Type B pancreatic cell (in vitro differentiated cells): ENCODE measurements at regions not wholly inside any gene's neighbourhood (a gene's known extent, or its start where the extent isn't known, plus 50 kb on each side); places are given as distances from the start of the nearest gene placed in this dataset.
A peak's percentile ranks its signal among the peaks of the same experiment; 100 is the strongest.

Experiments used
- DNase-seq: peaks from one replicate; pipeline ENCODE4 v3.0.0; 2021; ENCODE audit warnings: mixed read lengths; ENCODE audit not compliant: unreplicated experiment; ENCODE audit errors: extremely low spot score
- H3K27ac Mint-ChIP-seq: 2 replicates; pipeline ENCODE4 v1.8.0; 2021; ENCODE audit warnings: mild to moderate bottlenecking, mixed read lengths
- H3K27me3 Mint-ChIP-seq: 2 replicates; pipeline ENCODE4 v1.8.0; 2021; ENCODE audit warnings: mixed read lengths
- H3K36me3 Mint-ChIP-seq: 2 replicates; pipeline ENCODE4 v1.8.0; 2021; ENCODE audit warnings: mixed read lengths
- H3K4me1 Mint-ChIP-seq: one replicate; pipeline ENCODE4 v1.8.0; 2021; ENCODE audit warnings: mixed read lengths; ENCODE audit not compliant: unreplicated experiment
- H3K4me3 Mint-ChIP-seq: 2 replicates; pipeline ENCODE4 v1.8.0; 2021; ENCODE audit warnings: mild to moderate bottlenecking, mixed read lengths
- H3K9me3 Mint-ChIP-seq: 2 replicates; pipeline ENCODE4 v1.8.0; 2021; ENCODE audit warnings: mixed read lengths
- TF ChIP-seq, protein P1 (sequence below): fragments of 200-600 bp; sonication (generic); conservative IDR thresholded peaks from 2 replicates; pipeline ENCODE4 v1.5.0; 2021; ENCODE audit warnings: antibody characterized with exemption, mild to moderate bottlenecking

DNA sequence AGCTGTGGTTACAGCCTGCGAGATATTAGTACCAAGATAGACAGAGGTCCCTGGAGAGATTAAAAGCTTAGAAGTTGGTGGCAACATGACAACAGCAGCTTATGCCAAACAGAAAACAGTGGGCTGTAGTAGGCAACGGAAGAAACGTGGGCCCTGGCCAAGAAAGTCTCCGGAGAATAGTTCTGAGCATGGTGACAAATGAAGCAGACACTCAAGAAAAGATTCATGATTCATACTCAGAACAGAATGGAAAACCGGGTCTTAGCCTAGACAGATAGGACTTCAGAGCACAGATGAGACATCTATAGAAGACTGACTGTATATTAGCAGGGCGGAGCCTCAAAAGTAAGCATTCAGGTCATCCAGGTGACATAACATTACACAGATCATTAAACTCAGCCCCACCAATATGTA is 727.4 kb downstream of the ETS1 start:
- peak overlapping the region; percentile 0 for H3K27ac Mint-ChIP-seq

DNA sequence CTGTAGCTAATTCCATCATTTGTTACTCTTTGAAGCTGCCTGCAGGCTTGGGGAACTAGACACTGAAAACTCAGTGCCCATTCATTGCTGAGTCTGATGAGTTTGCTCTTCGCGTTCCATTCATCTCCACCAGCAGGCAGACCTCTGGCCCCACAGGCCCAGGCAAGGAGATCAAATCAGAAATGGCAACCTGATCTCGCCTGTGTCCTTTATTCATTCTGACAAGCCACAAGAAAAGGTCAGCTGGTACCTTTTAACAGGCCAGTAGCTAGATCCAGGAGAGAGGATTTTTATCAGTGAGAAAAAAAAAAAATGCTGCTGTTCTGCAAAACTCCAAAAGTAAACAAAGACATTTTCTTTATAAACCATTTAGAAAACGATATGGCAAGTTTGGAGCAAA is 742.5 kb downstream of the ETS1 start:
- no peak for DNase-seq
- Mint-ChIP-seq H3K27ac (no peak overlapping the region), H3K27me3 (no peaks in the 10 kb centered on the region), H3K36me3 (no peaks in the 10 kb centered on the region), H3K9me3 (no peaks in the 10 kb centered on the region), H3K4me1 (peaks cover 3% of the 10 kb centered on the region), H3K4me3 (no peak overlapping the region)
- TF ChIP-seq, protein P1, sequence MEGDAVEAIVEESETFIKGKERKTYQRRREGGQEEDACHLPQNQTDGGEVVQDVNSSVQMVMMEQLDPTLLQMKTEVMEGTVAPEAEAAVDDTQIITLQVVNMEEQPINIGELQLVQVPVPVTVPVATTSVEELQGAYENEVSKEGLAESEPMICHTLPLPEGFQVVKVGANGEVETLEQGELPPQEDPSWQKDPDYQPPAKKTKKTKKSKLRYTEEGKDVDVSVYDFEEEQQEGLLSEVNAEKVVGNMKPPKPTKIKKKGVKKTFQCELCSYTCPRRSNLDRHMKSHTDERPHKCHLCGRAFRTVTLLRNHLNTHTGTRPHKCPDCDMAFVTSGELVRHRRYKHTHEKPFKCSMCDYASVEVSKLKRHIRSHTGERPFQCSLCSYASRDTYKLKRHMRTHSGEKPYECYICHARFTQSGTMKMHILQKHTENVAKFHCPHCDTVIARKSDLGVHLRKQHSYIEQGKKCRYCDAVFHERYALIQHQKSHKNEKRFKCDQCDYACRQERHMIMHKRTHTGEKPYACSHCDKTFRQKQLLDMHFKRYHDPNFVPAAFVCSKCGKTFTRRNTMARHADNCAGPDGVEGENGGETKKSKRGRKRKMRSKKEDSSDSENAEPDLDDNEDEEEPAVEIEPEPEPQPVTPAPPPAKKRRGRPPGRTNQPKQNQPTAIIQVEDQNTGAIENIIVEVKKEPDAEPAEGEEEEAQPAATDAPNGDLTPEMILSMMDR, result no peak

More for the DNA sequence above, 727.4 kb downstream of the ETS1 start:
- Mint-ChIP-seq H3K4me1 (peaks cover 6% of the 10 kb centered on the region), H3K4me3 (no peak overlapping the region), H3K36me3 (no peaks in the 10 kb centered on the region), H3K27me3 (no peaks in the 10 kb centered on the region), H3K9me3 (peaks cover 4% of the 10 kb centered on the region)
- TF ChIP-seq, protein P1, result no peak
- DNase-seq, result no peak

DNA sequence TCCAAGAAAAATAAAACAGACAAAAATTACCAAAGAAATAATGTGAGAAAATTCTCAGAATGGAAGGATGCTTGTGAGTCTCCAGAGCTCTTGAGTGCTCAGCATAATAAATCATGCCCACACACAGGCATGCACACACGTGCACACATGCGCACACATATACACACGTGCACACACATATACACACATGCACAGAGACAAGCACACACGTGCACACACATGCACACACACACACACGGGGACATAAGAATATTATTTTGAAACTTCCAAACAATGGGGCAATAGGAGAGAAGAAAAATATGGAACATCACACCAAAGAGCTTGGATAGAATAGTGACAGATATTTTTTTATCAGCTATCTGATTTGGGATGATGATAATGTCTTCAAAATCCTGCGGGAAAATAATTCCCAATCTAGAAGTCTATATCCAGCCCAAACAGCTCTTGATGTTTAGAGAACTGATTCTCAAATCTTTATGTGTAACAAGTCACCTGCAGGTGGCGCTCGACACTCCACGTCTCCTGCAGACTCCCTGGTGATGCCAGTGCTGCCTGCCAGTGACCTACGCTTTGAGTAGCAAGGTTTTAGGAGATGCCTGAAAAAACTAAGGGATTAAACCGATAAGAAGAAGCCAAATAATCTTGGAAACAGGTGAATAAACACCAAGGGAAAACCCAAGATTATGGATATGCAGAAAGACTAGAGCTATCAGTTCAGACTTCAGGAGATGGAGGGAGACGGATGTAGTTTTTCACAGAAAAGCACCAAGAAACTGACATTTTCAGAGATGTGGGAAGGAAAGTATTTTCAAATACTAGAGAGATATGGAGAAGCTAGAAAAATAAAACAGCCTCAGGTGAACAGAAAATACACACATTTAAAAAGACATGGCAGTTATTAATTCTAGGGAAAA is 743.6 kb downstream of the ETS1 start:
- Mint-ChIP-seq H3K4me1 (peaks cover 3% of the 10 kb centered on the region), H3K9me3 (no peaks in the 10 kb centered on the region), H3K4me3 (no peak overlapping the region), H3K27me3 (no peaks in the 10 kb centered on the region), H3K27ac (no peak overlapping the region), H3K36me3 (no peaks in the 10 kb centered on the region)
- TF ChIP-seq, protein P1, result peak; percentile 92
- peak; percentile 78 for DNase-seq

DNA sequence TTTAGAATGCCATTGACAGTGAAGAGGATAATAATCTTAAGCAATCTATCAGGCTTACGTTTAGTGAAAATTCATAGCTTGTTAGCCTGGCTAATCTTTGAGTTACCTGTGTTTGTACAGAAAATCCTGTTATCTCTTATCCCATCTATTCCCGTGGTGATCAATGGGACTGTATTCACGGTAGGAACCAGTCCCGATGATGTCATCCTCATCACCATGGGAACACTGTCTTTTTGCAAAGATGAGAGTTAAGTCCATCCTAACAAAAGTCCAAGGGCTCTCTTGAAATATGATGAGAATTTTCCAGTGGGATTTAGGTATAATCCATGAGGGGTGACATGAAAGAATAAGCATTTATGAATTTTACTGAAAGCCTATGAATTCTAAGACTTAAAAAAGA is 762.2 kb downstream of the ETS1 start:
- no peaks in the 10 kb centered on the region for H3K36me3 Mint-ChIP-seq
- TF ChIP-seq, protein P1, result no peak
- no peaks in the 10 kb centered on the region for H3K9me3 Mint-ChIP-seq
- H3K27me3 Mint-ChIP-seq, result no peaks in the 10 kb centered on the region
- no peak overlapping the region for H3K27ac Mint-ChIP-seq
- H3K4me1 Mint-ChIP-seq, result no peaks in the 10 kb centered on the region
- no peak overlapping the region for H3K4me3 Mint-ChIP-seq
- DNase-seq, result no peak

DNA sequence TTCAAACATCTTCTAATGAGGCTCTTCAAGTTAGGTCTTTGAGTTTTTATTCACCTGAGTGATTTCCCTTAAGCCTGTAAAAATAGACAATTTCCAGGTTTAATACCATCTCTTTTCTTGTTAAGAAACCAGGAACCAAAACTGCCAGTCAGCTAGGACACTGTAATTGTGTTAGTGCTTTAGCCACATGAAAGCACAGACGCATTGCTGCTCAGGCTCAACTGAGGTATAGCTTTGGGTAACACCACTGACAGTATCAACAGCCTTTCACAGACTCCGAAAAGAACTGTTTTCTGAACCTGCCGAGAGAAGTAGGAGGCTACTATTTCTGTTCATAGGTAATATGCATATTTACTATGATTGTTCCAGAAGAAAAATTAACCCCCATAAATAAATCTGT is 768.7 kb downstream of the ETS1 start:
- Mint-ChIP-seq H3K27ac (no peak overlapping the region), H3K9me3 (no peaks in the 10 kb centered on the region), H3K36me3 (no peaks in the 10 kb centered on the region), H3K27me3 (peaks cover 3% of the 10 kb centered on the region), H3K4me1 (no peaks in the 10 kb centered on the region), H3K4me3 (no peak overlapping the region)
- DNase-seq, result no peak
- TF ChIP-seq, protein P1, result no peak
